ENCODE measurements at regions not wholly inside any gene's neighbourhood (a gene's known extent, or its start where the extent isn't known, plus 50 kb on each side); places are given as distances from the start of the nearest gene placed in this dataset.

- no peak for TF ChIP-seq CTCF (IDR thresholded peaks at IDR 0.05)
- no peaks in the 10 kb centered on the region for H3K9me3 ChIP-seq
- no peaks in the 10 kb centered on the region for H3K4me1 ChIP-seq
- no peaks in the 10 kb centered on the region for H3K27me3 ChIP-seq
- H3K27ac ChIP-seq: no peak overlapping the region
- no peak for DNase-seq
- H3K4me3 ChIP-seq: no peak overlapping the region
- no peaks in the 10 kb centered on the region for H3K36me3 ChIP-seq
- intact Hi-C loops (cut with DNase I; ENCODE audit: low total_unique reads): loop anchor here (10.0 kb wide), 1 partner anchor 405 kb away; the partner anchor contains the start of gene CPOX
Measured at GRCh38 chr3:98999675-99000074, 98.2 kb upstream of the DCBLD2 start.

GRCh38 chr3:98994128-98994762, 92.8 kb upstream of the DCBLD2 start:
- DNase-seq: no peak
- Histone ChIP-seq H3K27ac (no peak overlapping the region), H3K9me3 (no peaks in the 10 kb centered on the region), H3K27me3 (no peaks in the 10 kb centered on the region), H3K4me1 (no peaks in the 10 kb centered on the region), H3K4me3 (no peak overlapping the region), H3K36me3 (no peaks in the 10 kb centered on the region)
- TF ChIP-seq CTCF (IDR thresholded peaks at IDR 0.05): peak; percentile 75 to 85
- intact Hi-C loops (cut with DNase I; ENCODE audit: low total_unique reads): loop anchor here (10.0 kb wide), 1 partner anchor 399 kb away; the partner anchor contains the start of gene CPOX

DNA sequence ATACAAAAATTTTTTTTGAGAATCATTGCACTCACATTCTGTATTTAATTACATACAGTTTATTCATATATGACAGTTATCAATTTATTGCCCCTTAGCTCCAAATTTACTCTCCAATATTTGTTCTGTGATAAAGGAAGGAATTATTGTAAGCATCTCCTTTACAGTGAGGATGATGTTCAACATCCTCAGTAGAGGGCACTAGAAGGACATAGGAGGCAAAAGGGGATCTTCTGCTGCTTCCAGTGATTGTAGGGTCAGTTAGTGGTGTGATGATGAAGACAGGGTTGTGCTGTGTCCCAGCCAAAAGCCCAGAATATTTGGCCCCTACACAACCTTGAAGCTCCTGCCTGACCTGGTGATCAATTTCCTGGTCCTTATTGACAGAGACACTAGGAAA, 89.9 kb upstream of the DCBLD2 start:
- no peaks in the 10 kb centered on the region for H3K36me3 ChIP-seq
- no peak for TF ChIP-seq CTCF (IDR thresholded peaks at IDR 0.05)
- intact Hi-C loops (cut with DNase I; ENCODE audit: low total_unique reads): loop anchor here (2.0 to 10.0 kb wide), 2 partner anchors 173 to 397 kb away; partner anchors contain the start of gene CPOX
- no peak overlapping the region for H3K4me3 ChIP-seq
- no peak overlapping the region for H3K27ac ChIP-seq
- no peaks in the 10 kb centered on the region for H3K27me3 ChIP-seq
- H3K9me3 ChIP-seq: no peaks in the 10 kb centered on the region
- DNase-seq: no peak
- no peaks in the 10 kb centered on the region for H3K4me1 ChIP-seq

GRCh38 chr3:98990657-98991056, 89.2 kb upstream of the DCBLD2 start:
- no peak for TF ChIP-seq CTCF (IDR thresholded peaks at IDR 0.05)
- no peaks in the 10 kb centered on the region for H3K36me3 ChIP-seq
- H3K27me3 ChIP-seq: no peaks in the 10 kb centered on the region
- intact Hi-C loops (cut with DNase I; ENCODE audit: low total_unique reads): loop anchor here (2.0 to 10.0 kb wide), 2 partner anchors 172 to 396 kb away; partner anchors contain the start of gene CPOX
- no peaks in the 10 kb centered on the region for H3K9me3 ChIP-seq
- no peak overlapping the region for H3K4me3 ChIP-seq
- no peak for DNase-seq
- no peaks in the 10 kb centered on the region for H3K4me1 ChIP-seq
- H3K27ac ChIP-seq: no peak overlapping the region

- DNase-seq: no peak
- Histone ChIP-seq H3K9me3 (no peaks in the 10 kb centered on the region), H3K4me3 (no peak overlapping the region), H3K27me3 (no peaks in the 10 kb centered on the region), H3K36me3 (no peaks in the 10 kb centered on the region), H3K4me1 (no peaks in the 10 kb centered on the region), H3K27ac (no peak overlapping the region)
- intact Hi-C loops (cut with DNase I; ENCODE audit: low total_unique reads): no loop called here
- no peak for TF ChIP-seq CTCF (IDR thresholded peaks at IDR 0.05)
Measured at GRCh38 chr3:98986073-98986472, 84.6 kb upstream of the DCBLD2 start.
